ENCODE measurements at regions not wholly inside any gene's neighbourhood (a gene's known extent, or its start where the extent isn't known, plus 50 kb on each side); places are given as distances from the start of the nearest gene placed in this dataset.
"Not testable (repeated sequence)": the region's sequence is repeated elsewhere in the genome, so short reads cannot be mapped to it uniquely, and the experiment has no call there.

- DNase-seq: no peak
These were observed 204.8 kb upstream of the GALNT2 start for GRCh38 chr1:229862017-229862774.

- peak; percentile 36 for DNase-seq
These were observed 203.1 kb upstream of the GALNT2 start for GRCh38 chr1:229863651-229864545.

- no peak for DNase-seq
These were observed 202.3 kb upstream of the GALNT2 start for GRCh38 chr1:229864686-229865230.

GRCh38 chr1:229865321-229865720 is 201.7 kb upstream of the GALNT2 start:
- DNase-seq: not testable (repeated sequence)

- no peak for DNase-seq
These were observed 199.3 kb upstream of the GALNT2 start for GRCh38 chr1:229867726-229868125.

GRCh38 chr1:229869240-229869639 is 197.8 kb upstream of the GALNT2 start:
- DNase-seq: no peak

GRCh38 chr1:229869687-229870086 is 197.4 kb upstream of the GALNT2 start:
- no peak for DNase-seq

- DNase-seq: no peak
These were observed 196.7 kb upstream of the GALNT2 start for GRCh38 chr1:229870381-229870780.

- no peak for DNase-seq
These were observed 195.9 kb upstream of the GALNT2 start for GRCh38 chr1:229871078-229871676.

- no peak for DNase-seq
These were observed 192.9 kb upstream of the GALNT2 start for GRCh38 chr1:229874136-229874535.

GRCh38 chr1:229874609-229875008 is 192.4 kb upstream of the GALNT2 start:
- no peak for DNase-seq

- no peak for DNase-seq
These were observed 192.0 kb upstream of the GALNT2 start for GRCh38 chr1:229875086-229875485.

- DNase-seq: no peak
These were observed 187.3 kb upstream of the GALNT2 start for GRCh38 chr1:229879746-229880145.

GRCh38 chr1:229880271-229881170 is 186.5 kb upstream of the GALNT2 start:
- no peak for DNase-seq

- no peak for DNase-seq
These were observed 184.4 kb upstream of the GALNT2 start for GRCh38 chr1:229882621-229883020.

- no peak for DNase-seq
These were observed 183.4 kb upstream of the GALNT2 start for GRCh38 chr1:229883504-229884200.

GRCh38 chr1:229884765-229885164 is 182.3 kb upstream of the GALNT2 start:
- no peak for DNase-seq

- no peak for DNase-seq
These were observed 181.2 kb upstream of the GALNT2 start for GRCh38 chr1:229885568-229886495.

- DNase-seq: no peak
These were observed 180.4 kb upstream of the GALNT2 start for GRCh38 chr1:229886636-229887035.

GRCh38 chr1:229887043-229887822 is 179.8 kb upstream of the GALNT2 start:
- no peak for DNase-seq
